Muscle of leg (tissue), 3 donors: ENCODE measurements at regions not wholly inside any gene's neighbourhood (a gene's known extent, or its start where the extent isn't known, plus 50 kb on each side); places are given as distances from the start of the nearest gene placed in this dataset.
"Not testable (repeated sequence)": the region's sequence is repeated elsewhere in the genome, so short reads cannot be mapped to it uniquely, and the experiment has no call there.

ENCODE experiments used
- DNase-seq: peaks from one replicate; pipeline ENCODE4 v3.0.0; 2013
- H3K27ac ChIP-seq: one replicate; pipeline ENCODE4 v1.5.1; 2013; ENCODE audit warnings: mild to moderate bottlenecking, low read length, control low read depth
- H3K27me3 ChIP-seq: one replicate; pipeline ENCODE4 v1.6.1; 2013; ENCODE audit warnings: low read length; ENCODE audit not compliant: control insufficient read depth, insufficient read depth
- H3K36me3 ChIP-seq: one replicate; pipeline ENCODE4 v1.6.1; 2013; ENCODE audit warnings: low read length; ENCODE audit not compliant: control insufficient read depth, insufficient read depth
- H3K4me1 ChIP-seq: one replicate; pipeline ENCODE4 v1.6.1; 2013; ENCODE audit warnings: low read length; ENCODE audit not compliant: control insufficient read depth, insufficient read depth
- H3K4me3 ChIP-seq: one replicate; pipeline ENCODE4 v1.5.1; 2013; ENCODE audit warnings: low read length, control low read depth
- H3K9me3 ChIP-seq: replicated peaks from 2 replicates; pipeline ENCODE4 v1.6.1; 2013; ENCODE audit warnings: low read depth, low read length; ENCODE audit not compliant: control insufficient read depth
- WGBS: methylation state at CpG from one replicate; pipeline ENCODE4 v1.1.5; 2013; ENCODE audit warnings: missing lambda C conversion rate; ENCODE audit not compliant: insufficient coverage; 5-methylcytosine and 5-hydroxymethylcytosine counted together

GRCh38 chr1:38778051-38778450 lies 81.5 kb downstream of the RRAGC start:
- Histone ChIP-seq H3K27me3 (peaks cover 14% of the 10 kb centered on the region), H3K27ac (no peak overlapping the region), H3K9me3 (no peaks in the 10 kb centered on the region), H3K36me3 (no peaks in the 10 kb centered on the region), H3K4me3 (no peak overlapping the region), H3K4me1 (no peaks in the 10 kb centered on the region)
- WGBS: 100% methylated on average over 1 of the region's 2 CpGs
- no peak for DNase-seq

- Histone ChIP-seq H3K4me1 (no peaks in the 10 kb centered on the region), H3K27ac (no peak overlapping the region), H3K4me3 (no peak overlapping the region), H3K9me3 (no peaks in the 10 kb centered on the region), H3K27me3 (peaks cover 12% of the 10 kb centered on the region), H3K36me3 (no peaks in the 10 kb centered on the region)
- 84% methylated on average over 3 of the region's 6 CpGs for WGBS
- DNase-seq: no peak
Measured at GRCh38 chr1:38777464-38777957, 82.1 kb downstream of the RRAGC start.

- no peaks in the 10 kb centered on the region for H3K9me3 ChIP-seq
- no peaks in the 10 kb centered on the region for H3K36me3 ChIP-seq
- peaks cover 4% of the 10 kb centered on the region for H3K27me3 ChIP-seq
- DNase-seq: no peak
- H3K4me1 ChIP-seq: no peaks in the 10 kb centered on the region
- no peak overlapping the region for H3K27ac ChIP-seq
- H3K4me3 ChIP-seq: no peak overlapping the region
Measured at GRCh38 chr1:38776466-38777065, 83.0 kb downstream of the RRAGC start.

- Histone ChIP-seq H3K27me3 (peaks cover 3% of the 10 kb centered on the region), H3K4me3 (no peak overlapping the region), H3K36me3 (no peaks in the 10 kb centered on the region), H3K4me1 (no peaks in the 10 kb centered on the region), H3K27ac (no peak overlapping the region), H3K9me3 (no peaks in the 10 kb centered on the region)
- DNase-seq: no peak
- 79% methylated on average over 3 of the region's 9 CpGs for WGBS
Measured at GRCh38 chr1:38775175-38775845, 84.3 kb downstream of the RRAGC start.

GRCh38 chr1:38773483-38773882 lies 86.1 kb downstream of the RRAGC start:
- no CpG with 5 or more reads among the region's 2 CpGs for WGBS
- no peak overlapping the region for H3K27ac ChIP-seq
- H3K36me3 ChIP-seq: no peaks in the 10 kb centered on the region
- no peaks in the 10 kb centered on the region for H3K9me3 ChIP-seq
- no peak overlapping the region for H3K4me3 ChIP-seq
- no peak for DNase-seq
- H3K4me1 ChIP-seq: no peaks in the 10 kb centered on the region
- no peaks in the 10 kb centered on the region for H3K27me3 ChIP-seq

- H3K27me3 ChIP-seq: no peaks in the 10 kb centered on the region
- H3K9me3 ChIP-seq: no peaks in the 10 kb centered on the region
- no CpG with 5 or more reads among the region's 3 CpGs for WGBS
- no peak overlapping the region for H3K4me3 ChIP-seq
- H3K4me1 ChIP-seq: no peaks in the 10 kb centered on the region
- H3K36me3 ChIP-seq: no peaks in the 10 kb centered on the region
- H3K27ac ChIP-seq: no peak overlapping the region
- no peak for DNase-seq
Measured at GRCh38 chr1:38772953-38773352, 86.6 kb downstream of the RRAGC start.

- 51% methylated on average over 2 of the region's 4 CpGs for WGBS
- DNase-seq: no peak
- Histone ChIP-seq H3K36me3 (no peaks in the 10 kb centered on the region), H3K4me1 (no peaks in the 10 kb centered on the region), H3K27me3 (no peaks in the 10 kb centered on the region), H3K9me3 (no peaks in the 10 kb centered on the region), H3K4me3 (no peak overlapping the region), H3K27ac (no peak overlapping the region)
Measured at GRCh38 chr1:38772026-38772425, 87.5 kb downstream of the RRAGC start.

GRCh38 chr1:38770516-38771173 lies 88.9 kb downstream of the RRAGC start:
- H3K4me3 ChIP-seq, H3K4me1 ChIP-seq, H3K27me3 ChIP-seq, H3K9me3 ChIP-seq, DNase-seq, H3K27ac ChIP-seq, H3K36me3 ChIP-seq: not testable (repeated sequence)
- no CpG with 5 or more reads among the region's 5 CpGs for WGBS

- Histone ChIP-seq H3K27me3 (peaks cover 2% of the 10 kb centered on the region), H3K4me1 (no peaks in the 10 kb centered on the region), H3K9me3 (no peaks in the 10 kb centered on the region), H3K36me3 (no peaks in the 10 kb centered on the region), H3K27ac (no peak overlapping the region), H3K4me3 (no peak overlapping the region)
- no peak for DNase-seq
- WGBS: 82% methylated on average over 7 of the region's 7 CpGs
Measured at GRCh38 chr1:38766125-38766524, 93.4 kb downstream of the RRAGC start.

- Histone ChIP-seq H3K27ac (no peak overlapping the region), H3K9me3 (no peaks in the 10 kb centered on the region), H3K4me3 (no peak overlapping the region), H3K4me1 (no peaks in the 10 kb centered on the region), H3K36me3 (no peaks in the 10 kb centered on the region), H3K27me3 (peaks cover 2% of the 10 kb centered on the region)
- DNase-seq: no peak
- 69% methylated on average over 2 of the region's 6 CpGs for WGBS
Measured at GRCh38 chr1:38763121-38763520, 96.5 kb downstream of the RRAGC start.
